ENCODE measurements at regions not wholly inside any gene's neighbourhood (a gene's known extent, or its start where the extent isn't known, plus 50 kb on each side); places are given as distances from the start of the nearest gene placed in this dataset.

DNA sequence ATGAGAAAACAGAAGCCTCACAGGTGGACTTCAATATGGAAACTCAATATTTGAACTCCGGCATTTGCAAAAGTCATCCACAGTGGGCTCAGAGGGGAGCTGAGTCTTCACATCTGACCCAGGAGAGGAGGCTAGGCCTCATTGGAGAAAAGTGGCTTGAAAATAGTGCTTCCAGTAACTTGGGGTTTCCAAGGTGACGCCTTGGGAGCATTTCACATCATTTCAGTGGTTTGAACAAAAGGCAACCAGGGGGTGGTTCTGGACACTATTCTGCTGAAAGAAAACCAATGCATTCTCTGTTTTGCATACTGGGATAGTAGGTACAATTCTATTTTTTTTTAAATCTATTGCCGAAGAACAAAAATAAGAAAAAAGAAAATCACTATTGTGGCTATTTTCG lies 599.2 kb upstream of the POM121L12 start:
- H3K9me2 ChIP-seq (replicated peaks; ENCODE audit: insufficient read depth, low read length), result no peaks in the 10 kb centered on the region

GRCh38 chr7:52431082-52431815 lies 604.2 kb upstream of the POM121L12 start:
- no peaks in the 10 kb centered on the region for H3K36me3 ChIP-seq (ENCODE audit: low read length)
- H3K27ac ChIP-seq (ENCODE audit: low read depth, low read length), result no peak overlapping the region
- no peaks in the 10 kb centered on the region for H3F3A ChIP-seq (ENCODE audit: insufficient read depth)
- H3K9me2 ChIP-seq (replicated peaks; ENCODE audit: insufficient read depth, low read length), result no peaks in the 10 kb centered on the region
- TF ChIP-seq CTCF (IDR thresholded peaks at IDR 0.05; ENCODE audit: insufficient read depth, low read length, poor library complexity, severe bottlenecking) (no peak), EZH2phosphoT487 (conservative IDR thresholded peaks at IDR 0.05; ENCODE audit: low read length) (no peak)
- no peaks in the 10 kb centered on the region for H3K9me3 ChIP-seq (ENCODE audit: insufficient read depth, low read length)
- H2AFZ ChIP-seq (ENCODE audit: low read depth, low read length, severe bottlenecking), result no peak overlapping the region
- no peak overlapping the region for H3K4me3 ChIP-seq (ENCODE audit: insufficient read depth, low read length, poor library complexity, severe bottlenecking)
- no peak overlapping the region for H3K4me2 ChIP-seq (ENCODE audit: low read depth, low read length, poor library complexity, severe bottlenecking)
- H3K79me2 ChIP-seq (ENCODE audit: insufficient read depth, low read length), result no peaks in the 10 kb centered on the region
- H4K20me1 ChIP-seq (ENCODE audit: low read depth, low read length), result no peaks in the 10 kb centered on the region
- H3K27me3 ChIP-seq (ENCODE audit: low read length), result no peaks in the 10 kb centered on the region
- no peak overlapping the region for H3K9ac ChIP-seq (ENCODE audit: low read length)

More for the DNA sequence above, 599.2 kb upstream of the POM121L12 start:
- no peaks in the 10 kb centered on the region for H4K20me1 ChIP-seq (ENCODE audit: low read depth, low read length)
- H3K79me2 ChIP-seq (ENCODE audit: insufficient read depth, low read length), result no peaks in the 10 kb centered on the region
- H3K9ac ChIP-seq (ENCODE audit: low read length), result no peak overlapping the region
- no peak for TF ChIP-seq EZH2phosphoT487 (conservative IDR thresholded peaks at IDR 0.05; ENCODE audit: low read length)
- TF ChIP-seq CTCF (IDR thresholded peaks at IDR 0.05; ENCODE audit: insufficient read depth, low read length, poor library complexity, severe bottlenecking), result no peak
- no peaks in the 10 kb centered on the region for H3K36me3 ChIP-seq (ENCODE audit: low read length)
- no peak overlapping the region for H3K27ac ChIP-seq (ENCODE audit: low read depth, low read length)
- H3K27me3 ChIP-seq (ENCODE audit: low read length), result no peaks in the 10 kb centered on the region
- H3F3A ChIP-seq (ENCODE audit: insufficient read depth), result no peaks in the 10 kb centered on the region
- H3K9me3 ChIP-seq (ENCODE audit: insufficient read depth, low read length), result no peaks in the 10 kb centered on the region
- no peak overlapping the region for H3K4me2 ChIP-seq (ENCODE audit: low read depth, low read length, poor library complexity, severe bottlenecking)
- H2AFZ ChIP-seq (ENCODE audit: low read depth, low read length, severe bottlenecking), result no peak overlapping the region
- H3K4me3 ChIP-seq (ENCODE audit: insufficient read depth, low read length, poor library complexity, severe bottlenecking), result no peak overlapping the region

DNA sequence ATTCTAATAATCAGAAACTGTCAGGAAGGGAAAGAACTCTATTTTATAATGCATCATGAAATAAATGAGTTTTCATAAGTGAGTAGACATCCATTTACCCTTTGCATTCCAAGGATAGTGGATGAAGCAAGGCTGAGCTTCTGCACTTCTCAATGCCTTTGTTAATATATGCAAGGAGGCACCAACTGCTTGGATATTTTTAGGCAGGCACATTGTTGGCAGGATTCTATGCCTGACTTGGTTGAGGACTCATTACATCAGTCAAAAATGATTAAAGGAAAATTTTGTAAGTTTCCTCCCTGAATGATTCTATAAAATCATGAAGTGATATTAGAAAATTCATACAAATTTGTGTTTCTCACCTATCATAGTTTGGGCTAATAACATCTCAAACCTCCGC lies 612.2 kb upstream of the POM121L12 start:
- Histone ChIP-seq H3K9me2 (replicated peaks; ENCODE audit: insufficient read depth, low read length) (no peaks in the 10 kb centered on the region), H3K4me2 (ENCODE audit: low read depth, low read length, poor library complexity, severe bottlenecking) (no peak overlapping the region), H3K79me2 (ENCODE audit: insufficient read depth, low read length) (no peaks in the 10 kb centered on the region), H3K9ac (ENCODE audit: low read length) (no peak overlapping the region), H3K27ac (ENCODE audit: low read depth, low read length) (no peak overlapping the region), H3K36me3 (ENCODE audit: low read length) (no peaks in the 10 kb centered on the region), H2AFZ (ENCODE audit: low read depth, low read length, severe bottlenecking) (no peak overlapping the region), H3F3A (ENCODE audit: insufficient read depth) (no peaks in the 10 kb centered on the region), H3K27me3 (ENCODE audit: low read length) (no peaks in the 10 kb centered on the region), H4K20me1 (ENCODE audit: low read depth, low read length) (no peaks in the 10 kb centered on the region), H3K9me3 (ENCODE audit: insufficient read depth, low read length) (no peaks in the 10 kb centered on the region), H3K4me3 (ENCODE audit: insufficient read depth, low read length, poor library complexity, severe bottlenecking) (no peak overlapping the region)
- TF ChIP-seq EZH2phosphoT487 (conservative IDR thresholded peaks at IDR 0.05; ENCODE audit: low read length) (no peak), CTCF (IDR thresholded peaks at IDR 0.05; ENCODE audit: insufficient read depth, low read length, poor library complexity, severe bottlenecking) (no peak)
